ENCODE measurements at regions not wholly inside any gene's neighbourhood (a gene's known extent, or its start where the extent isn't known, plus 50 kb on each side); places are given as distances from the start of the nearest gene placed in this dataset.
"Not testable (repeated sequence)": the region's sequence is repeated elsewhere in the genome, so short reads cannot be mapped to it uniquely, and the experiment has no call there.

- Mint-ChIP-seq H3K4me3 (no peak overlapping the region), H3K36me3 (no peaks in the 10 kb centered on the region), H3K27me3 (no peaks in the 10 kb centered on the region), H3K9me3 (peaks cover 8% of the 10 kb centered on the region), H3K27ac (no peak overlapping the region), H3K4me1 (ENCODE audit: low read depth in 2 of 2) (no peaks in the 10 kb centered on the region)
- ATAC-seq (no peak), DNase-seq (ENCODE audit: low spot score) (no peak)
Measured at GRCh38 chr7:119935418-119936025, 337.5 kb upstream of the KCND2 start.

DNA sequence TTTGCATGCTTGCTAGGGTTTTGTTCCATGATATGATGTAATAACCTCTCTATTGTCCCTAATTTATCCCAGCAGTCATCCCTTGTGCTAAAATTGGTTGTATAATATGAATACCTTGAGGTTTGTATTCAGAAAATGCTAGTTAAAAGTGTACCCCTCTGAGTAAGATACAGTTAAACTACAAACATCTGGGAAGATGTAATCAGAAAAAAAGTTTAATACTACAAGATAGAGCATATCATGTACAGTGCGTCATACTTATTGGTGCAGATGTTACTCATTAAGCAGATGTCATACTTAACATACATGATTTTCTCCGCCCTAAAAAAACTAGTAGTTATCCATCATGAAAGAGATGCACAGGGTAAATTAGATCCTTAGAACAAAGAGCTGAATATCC, 336.1 kb upstream of the KCND2 start:
- no peaks in the 10 kb centered on the region for H3K4me1 Mint-ChIP-seq (ENCODE audit: low read depth in 2 of 2)
- H3K4me3 Mint-ChIP-seq, result no peak overlapping the region
- H3K9me3 Mint-ChIP-seq, result peaks cover under 1% of the 10 kb centered on the region
- H3K27ac Mint-ChIP-seq, result no peak overlapping the region
- H3K27me3 Mint-ChIP-seq, result no peaks in the 10 kb centered on the region
- no peaks in the 10 kb centered on the region for H3K36me3 Mint-ChIP-seq
- ATAC-seq (no peak), DNase-seq (ENCODE audit: low spot score) (no peak)

- Mint-ChIP-seq H3K9me3 (no peaks in the 10 kb centered on the region), H3K4me3 (no peak overlapping the region), H3K36me3 (no peaks in the 10 kb centered on the region), H3K27me3 (no peaks in the 10 kb centered on the region), H3K4me1 (ENCODE audit: low read depth in 2 of 2) (no peaks in the 10 kb centered on the region), H3K27ac (no peak overlapping the region)
- DNase-seq (ENCODE audit: low spot score) (no peak), ATAC-seq (no peak)
Measured at GRCh38 chr7:119937745-119938144, 335.2 kb upstream of the KCND2 start.

DNA sequence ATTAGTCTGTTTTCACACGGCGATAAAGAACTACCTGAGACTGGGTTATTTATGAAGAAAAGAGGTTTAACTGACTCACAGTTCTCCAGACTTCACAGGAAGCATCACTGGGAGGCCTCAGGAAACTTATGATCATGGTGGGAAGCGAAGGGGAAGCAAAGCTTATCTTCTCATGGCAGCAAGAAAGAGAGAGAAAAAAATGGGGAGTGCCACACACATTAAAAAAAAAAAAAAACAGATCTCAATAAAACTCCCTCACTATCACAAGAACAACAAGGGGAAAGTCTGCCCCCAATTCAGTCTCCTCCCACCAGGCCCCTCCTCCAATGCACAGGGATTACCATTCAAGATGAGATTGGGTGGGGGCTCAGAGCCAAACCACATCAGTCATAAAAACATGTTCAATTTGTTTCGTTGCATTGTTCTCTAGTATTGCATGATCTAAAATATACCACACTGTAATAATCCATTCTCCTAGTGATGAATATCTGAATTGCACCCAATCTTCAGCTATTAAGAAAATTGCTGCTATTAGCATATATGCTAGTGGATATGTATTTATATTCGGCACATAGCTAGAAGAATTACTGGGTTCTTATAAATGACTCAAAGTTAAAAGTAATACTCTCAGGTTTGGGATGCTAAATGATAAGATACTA, 328.9 kb upstream of the KCND2 start:
- Mint-ChIP-seq H3K4me3 (no peak overlapping the region), H3K36me3 (no peaks in the 10 kb centered on the region), H3K4me1 (ENCODE audit: low read depth in 2 of 2) (no peaks in the 10 kb centered on the region), H3K27me3 (no peaks in the 10 kb centered on the region), H3K27ac (no peak overlapping the region), H3K9me3 (peaks cover 3% of the 10 kb centered on the region)
- ATAC-seq (no peak), DNase-seq (ENCODE audit: low spot score) (no peak)

DNA sequence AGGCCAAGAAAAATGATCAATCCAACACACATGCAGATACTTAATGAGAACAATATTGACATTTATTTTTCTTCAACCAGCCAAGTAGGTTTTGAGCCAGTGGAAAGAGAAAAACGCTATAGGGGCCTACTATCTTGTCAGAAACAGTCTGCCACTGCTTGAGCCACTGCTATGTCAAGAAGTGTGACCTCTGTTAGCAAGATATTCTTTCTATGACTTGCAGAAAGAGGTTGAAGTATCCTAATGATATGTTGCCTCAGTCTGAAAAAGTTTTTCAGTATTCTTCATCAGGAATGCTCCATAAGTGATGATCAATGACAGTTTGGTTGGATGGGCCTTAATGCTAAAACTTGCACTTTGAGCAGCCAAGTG, 328.4 kb upstream of the KCND2 start:
- no peaks in the 10 kb centered on the region for H3K27me3 Mint-ChIP-seq

GRCh38 chr7:119945822-119946221, 327.2 kb upstream of the KCND2 start:
- ATAC-seq (no peak), DNase-seq (ENCODE audit: low spot score) (no peak)
- Mint-ChIP-seq H3K27ac (no peak overlapping the region), H3K4me1 (ENCODE audit: low read depth in 2 of 2) (no peaks in the 10 kb centered on the region), H3K36me3 (no peaks in the 10 kb centered on the region), H3K9me3 (peaks cover 3% of the 10 kb centered on the region), H3K4me3 (no peak overlapping the region), H3K27me3 (no peaks in the 10 kb centered on the region)

More for the DNA sequence above, 328.4 kb upstream of the KCND2 start:
- no peaks in the 10 kb centered on the region for H3K4me1 Mint-ChIP-seq (ENCODE audit: low read depth in 2 of 2)
- H3K36me3 Mint-ChIP-seq, result no peaks in the 10 kb centered on the region
- DNase-seq (ENCODE audit: low spot score) (no peak), ATAC-seq (no peak)
- no peak overlapping the region for H3K4me3 Mint-ChIP-seq
- H3K9me3 Mint-ChIP-seq, result peaks cover 3% of the 10 kb centered on the region
- H3K27ac Mint-ChIP-seq, result no peak overlapping the region

DNA sequence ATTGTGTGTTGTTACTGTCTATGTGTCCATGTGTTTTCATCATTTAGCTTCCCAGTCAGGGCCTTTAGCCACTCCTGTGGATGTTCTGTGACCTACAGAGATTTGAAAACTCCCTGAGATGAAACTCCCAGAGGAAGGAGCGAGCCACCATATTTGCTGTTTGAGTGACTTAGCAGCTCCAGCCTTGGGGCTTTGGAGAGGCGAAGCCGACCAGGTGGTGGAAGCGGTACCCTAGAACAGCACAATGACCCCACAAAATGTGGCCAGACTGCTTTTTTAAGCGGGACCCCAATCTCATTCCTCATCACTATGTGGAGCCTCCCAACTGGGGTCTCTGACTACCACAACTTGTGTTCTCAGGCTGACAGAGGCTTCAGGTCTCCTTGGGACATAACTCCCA, 323.9 kb upstream of the KCND2 start:
- no peak overlapping the region for H3K4me3 Mint-ChIP-seq
- DNase-seq (ENCODE audit: low spot score), result no peak

GRCh38 chr7:119950390-119951041, 322.5 kb upstream of the KCND2 start:
- ATAC-seq; H3K27me3 Mint-ChIP-seq; H3K9me3 Mint-ChIP-seq; H3K4me3 Mint-ChIP-seq; H3K27ac Mint-ChIP-seq; H3K4me1 Mint-ChIP-seq (ENCODE audit: low read depth in 2 of 2); H3K36me3 Mint-ChIP-seq; DNase-seq (ENCODE audit: low spot score): not testable (repeated sequence)

More for the DNA sequence above, 323.9 kb upstream of the KCND2 start:
- no peaks in the 10 kb centered on the region for H3K36me3 Mint-ChIP-seq
- ATAC-seq, result no peak
- no peak overlapping the region for H3K27ac Mint-ChIP-seq
- no peaks in the 10 kb centered on the region for H3K27me3 Mint-ChIP-seq
- H3K9me3 Mint-ChIP-seq, result no peaks in the 10 kb centered on the region
- no peaks in the 10 kb centered on the region for H3K4me1 Mint-ChIP-seq (ENCODE audit: low read depth in 2 of 2)

GRCh38 chr7:119951614-119952013, 321.4 kb upstream of the KCND2 start:
- H3K27me3 Mint-ChIP-seq; DNase-seq (ENCODE audit: low spot score); H3K9me3 Mint-ChIP-seq; H3K27ac Mint-ChIP-seq; ATAC-seq; H3K4me3 Mint-ChIP-seq; H3K4me1 Mint-ChIP-seq (ENCODE audit: low read depth in 2 of 2); H3K36me3 Mint-ChIP-seq: not testable (repeated sequence)

DNA sequence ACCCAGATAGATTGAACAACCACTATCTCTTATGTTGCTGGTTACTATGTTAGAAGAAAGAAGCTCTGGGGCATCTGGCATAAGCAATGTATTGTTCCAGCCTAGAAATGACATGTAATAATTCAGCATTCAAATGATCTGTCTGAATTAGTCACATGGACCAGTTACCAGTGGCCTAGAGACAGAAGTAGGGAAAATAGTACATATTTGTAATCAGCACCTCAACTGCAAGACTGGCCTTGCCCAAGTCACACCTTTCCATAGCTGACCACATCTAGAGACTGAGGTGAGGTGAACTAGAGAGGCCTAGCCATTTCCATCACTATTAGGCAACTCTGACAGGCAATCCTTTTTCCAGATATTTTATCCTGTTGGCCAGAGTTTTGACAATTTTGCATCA, 315.6 kb upstream of the KCND2 start:
- no peak overlapping the region for H3K27ac Mint-ChIP-seq
- H3K4me3 Mint-ChIP-seq, result no peak overlapping the region
- no peaks in the 10 kb centered on the region for H3K27me3 Mint-ChIP-seq
- DNase-seq (ENCODE audit: low spot score), result no peak
- no peaks in the 10 kb centered on the region for H3K4me1 Mint-ChIP-seq (ENCODE audit: low read depth in 2 of 2)
- peaks cover 4% of the 10 kb centered on the region for H3K9me3 Mint-ChIP-seq
- no peaks in the 10 kb centered on the region for H3K36me3 Mint-ChIP-seq
- no peak for ATAC-seq

- Mint-ChIP-seq H3K36me3 (no peaks in the 10 kb centered on the region), H3K4me3 (no peak overlapping the region), H3K27me3 (no peaks in the 10 kb centered on the region), H3K9me3 (peaks cover 2% of the 10 kb centered on the region), H3K27ac (no peak overlapping the region), H3K4me1 (ENCODE audit: low read depth in 2 of 2) (no peaks in the 10 kb centered on the region)
- ATAC-seq (no peak), DNase-seq (ENCODE audit: low spot score) (no peak)
Measured at GRCh38 chr7:119959811-119960210, 313.2 kb upstream of the KCND2 start.

DNA sequence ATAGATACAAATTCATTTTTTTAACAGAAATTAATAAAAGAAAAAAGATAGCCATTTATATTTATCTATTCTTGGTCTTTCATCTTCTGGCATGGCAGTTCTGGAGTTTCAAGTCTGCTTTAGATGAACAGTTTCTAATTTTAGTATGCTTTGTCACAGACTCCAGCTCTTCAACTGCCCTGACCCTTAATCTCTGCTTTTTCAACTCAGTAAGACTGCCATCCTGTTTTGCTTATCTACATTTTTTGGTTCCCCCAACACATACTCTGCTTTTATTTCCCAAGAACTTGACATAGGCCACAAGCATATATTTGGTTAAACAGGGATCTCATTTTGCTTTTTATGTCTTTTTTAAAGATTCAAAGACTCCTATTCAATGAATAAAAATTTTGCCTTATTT, 309.3 kb upstream of the KCND2 start:
- H3K4me1 Mint-ChIP-seq (ENCODE audit: low read depth in 2 of 2), result no peaks in the 10 kb centered on the region
- no peak for ATAC-seq

GRCh38 chr7:119964065-119964464, 308.9 kb upstream of the KCND2 start:
- no peaks in the 10 kb centered on the region for H3K36me3 Mint-ChIP-seq
- peaks cover 6% of the 10 kb centered on the region for H3K9me3 Mint-ChIP-seq
- DNase-seq (ENCODE audit: low spot score) (no peak), ATAC-seq (no peak)
- no peaks in the 10 kb centered on the region for H3K4me1 Mint-ChIP-seq (ENCODE audit: low read depth in 2 of 2)
- no peak overlapping the region for H3K27ac Mint-ChIP-seq
- H3K4me3 Mint-ChIP-seq, result no peak overlapping the region
- no peaks in the 10 kb centered on the region for H3K27me3 Mint-ChIP-seq

More for the DNA sequence above, 309.3 kb upstream of the KCND2 start:
- no peak overlapping the region for H3K4me3 Mint-ChIP-seq
- no peak for DNase-seq (ENCODE audit: low spot score)
- no peaks in the 10 kb centered on the region for H3K27me3 Mint-ChIP-seq
- H3K27ac Mint-ChIP-seq, result no peak overlapping the region
- H3K36me3 Mint-ChIP-seq, result no peaks in the 10 kb centered on the region
- H3K9me3 Mint-ChIP-seq, result peaks cover 6% of the 10 kb centered on the region

DNA sequence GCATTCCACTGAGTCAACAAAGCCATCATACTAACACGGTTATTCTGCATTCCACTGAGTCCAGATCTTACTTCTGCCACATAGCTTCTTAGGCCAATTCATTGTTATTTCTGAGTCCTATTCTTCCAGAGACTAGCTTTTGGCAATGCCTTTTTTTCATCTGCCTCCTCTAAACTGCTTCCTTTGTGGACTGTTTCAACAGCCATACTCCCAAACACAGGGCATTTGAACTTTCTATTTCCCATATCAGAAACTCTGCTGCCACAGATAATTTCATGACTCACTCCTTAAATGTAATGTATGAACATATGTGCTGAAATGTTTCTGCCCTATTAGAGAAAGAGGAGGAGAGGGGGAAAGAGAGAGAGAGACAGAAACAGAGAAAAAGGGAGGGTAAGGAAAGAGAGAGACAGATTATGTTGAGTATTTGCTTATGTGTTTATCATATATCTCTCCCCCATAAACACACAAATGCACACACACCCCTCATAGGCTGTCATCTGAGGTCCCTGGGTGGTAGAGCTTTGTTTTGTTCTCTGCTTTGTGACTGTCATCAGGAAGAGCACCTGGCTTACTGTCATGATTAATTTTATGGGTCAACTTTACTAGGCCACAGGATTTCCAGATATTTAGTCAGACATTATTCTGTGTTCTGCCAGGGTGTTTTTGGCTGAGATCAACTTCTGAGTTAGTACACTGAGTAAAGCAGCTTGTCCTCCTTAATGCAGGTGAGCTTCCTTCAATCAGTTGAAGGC, 308.0 kb upstream of the KCND2 start:
- ATAC-seq (no peak), DNase-seq (ENCODE audit: low spot score) (no peak)
- Mint-ChIP-seq H3K4me1 (ENCODE audit: low read depth in 2 of 2) (no peaks in the 10 kb centered on the region), H3K27me3 (no peaks in the 10 kb centered on the region), H3K4me3 (no peak overlapping the region), H3K27ac (no peak overlapping the region), H3K9me3 (peaks cover 6% of the 10 kb centered on the region), H3K36me3 (no peaks in the 10 kb centered on the region)

Data from natural killer cell treated with Interleukin-12 subunit alpha and Interleukin-12 subunit beta and Interleukin-15 and Interleukin-18, amount 100 ng/mL, for 72 hours (primary cell).